ENCODE measurements at regions not wholly inside any gene's neighbourhood (a gene's known extent, or its start where the extent isn't known, plus 50 kb on each side); places are given as distances from the start of the nearest gene placed in this dataset.
"Not testable (repeated sequence)": the region's sequence is repeated elsewhere in the genome, so short reads cannot be mapped to it uniquely, and the experiment has no call there.

- no peak for DNase-seq
These were observed 1882.9 kb upstream of the AGA start for GRCh38 chr4:179325181-179325580.

GRCh38 chr4:179328627-179329026 lies 1886.4 kb upstream of the AGA start:
- no peak for DNase-seq

- DNase-seq: no peak
These were observed 1889.1 kb upstream of the AGA start for GRCh38 chr4:179331362-179331761.

GRCh38 chr4:179344861-179345260 lies 1902.6 kb upstream of the AGA start:
- no peak for DNase-seq

- DNase-seq: no peak
These were observed 1910.0 kb upstream of the AGA start for GRCh38 chr4:179352221-179352620.

- no peak for DNase-seq
These were observed 1911.5 kb upstream of the AGA start for GRCh38 chr4:179353786-179354185.

- no peak for DNase-seq
These were observed 1919.8 kb upstream of the AGA start for GRCh38 chr4:179361978-179362486.

- DNase-seq: not testable (repeated sequence)
These were observed 1923.7 kb upstream of the AGA start for GRCh38 chr4:179365932-179366331.

- no peak for DNase-seq
These were observed 1930.0 kb upstream of the AGA start for GRCh38 chr4:179372242-179372641.

- no peak for DNase-seq
These were observed 1930.5 kb upstream of the AGA start for GRCh38 chr4:179372746-179373145.

- DNase-seq: not testable (repeated sequence)
These were observed 1936.6 kb upstream of the AGA start for GRCh38 chr4:179378847-179379246.

- DNase-seq: no peak
These were observed 1950.5 kb upstream of the AGA start for GRCh38 chr4:179392787-179393186.

- DNase-seq: no peak
These were observed 1956.2 kb upstream of the AGA start for GRCh38 chr4:179398414-179398813.

GRCh38 chr4:179399054-179399782 lies 1957.0 kb upstream of the AGA start:
- no peak for DNase-seq

- peak; percentile 1 for DNase-seq
These were observed 1973.0 kb upstream of the AGA start for GRCh38 chr4:179415037-179415846.

- no peak for DNase-seq
These were observed 1973.6 kb upstream of the AGA start for GRCh38 chr4:179415847-179416223.

GRCh38 chr4:179417357-179417756 lies 1975.1 kb upstream of the AGA start:
- DNase-seq: no peak

GRCh38 chr4:179437962-179438361 lies 1995.7 kb upstream of the AGA start:
- no peak for DNase-seq

GRCh38 chr4:179441596-179441995 lies 1999.4 kb upstream of the AGA start:
- DNase-seq: no peak

- DNase-seq: peak; percentile 6
These were observed 2005.1 kb upstream of the AGA start for GRCh38 chr4:179447308-179447707.

- peak; percentile 8 for DNase-seq
These were observed 2023.0 kb upstream of the AGA start for GRCh38 chr4:179465131-179465797.

GRCh38 chr4:179467878-179468277 lies 2025.6 kb upstream of the AGA start:
- DNase-seq: no peak

- no peak for DNase-seq
These were observed 2029.9 kb upstream of the AGA start for GRCh38 chr4:179472164-179472563.
